Endothelial cell of hepatic sinusoid (primary cell): ENCODE measurements at regions not wholly inside any gene's neighbourhood (a gene's known extent, or its start where the extent isn't known, plus 50 kb on each side); places are given as distances from the start of the nearest gene placed in this dataset.

Experiments used
- in situ Hi-C: cut with HindIII; loops from 2 replicates; pipeline ENCODE4 v1.10.0; 2017; ENCODE audit warnings: low sequenced_read_pairs

DNA sequence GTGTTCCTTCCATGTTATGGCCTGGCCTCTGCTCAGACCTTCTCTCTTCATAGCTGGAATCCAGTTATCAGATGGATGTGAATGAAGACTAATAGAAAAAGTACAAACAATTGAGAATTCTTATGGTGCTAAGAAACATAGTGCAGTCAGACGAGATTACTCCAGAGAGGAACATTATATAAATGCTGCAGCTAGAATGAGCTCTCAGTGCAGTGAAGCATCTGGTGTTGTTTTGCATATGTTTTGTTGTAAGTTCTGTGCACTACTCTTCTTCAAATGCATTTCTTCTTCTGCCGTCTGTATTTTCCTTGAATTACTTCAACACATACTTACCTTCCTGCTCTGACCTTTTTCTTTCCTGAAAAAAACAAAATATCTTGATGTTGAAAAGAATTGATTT lies 602.4 kb upstream of the CDH18 start:
- in situ Hi-C loops = no loop called here

DNA sequence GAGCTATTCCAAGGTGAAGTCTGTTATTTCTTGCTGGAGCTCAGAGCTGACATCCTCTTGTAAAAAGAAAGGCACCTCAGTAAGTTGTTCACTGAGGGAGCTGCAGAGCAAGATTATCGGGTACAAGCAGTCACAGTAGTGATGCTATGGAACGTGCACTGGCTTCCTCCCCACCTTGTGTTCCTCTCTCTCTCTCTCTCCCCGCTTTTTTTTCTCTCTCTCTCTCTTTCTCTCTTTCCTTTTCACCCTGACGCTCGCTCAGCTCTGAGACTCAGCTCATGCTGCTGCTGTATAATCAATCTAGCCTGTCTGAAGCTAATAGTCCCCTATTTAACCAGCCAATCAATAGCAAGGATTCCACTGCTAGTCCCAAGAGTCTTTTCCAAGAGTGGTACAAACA lies 587.6 kb upstream of the CDH18 start:
- in situ Hi-C loops = no loop called here

DNA sequence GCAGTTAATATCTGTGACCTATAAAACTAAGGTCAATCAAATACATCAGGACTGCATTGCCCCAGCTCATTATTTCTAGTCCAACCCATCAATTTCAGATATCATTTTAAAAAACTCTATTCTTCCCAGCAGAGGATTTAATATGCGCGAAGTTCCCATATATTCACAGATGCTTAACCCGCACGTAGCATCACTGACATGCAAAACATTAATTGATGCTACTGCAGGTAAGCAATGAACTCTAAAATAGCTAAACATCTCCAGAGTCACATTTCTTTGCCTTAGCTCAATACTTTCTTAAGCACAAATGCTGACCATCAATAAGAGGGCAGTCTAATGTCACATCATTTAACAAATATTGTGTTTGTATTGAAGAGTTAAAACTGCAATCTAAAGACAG lies 586.6 kb upstream of the CDH18 start:
- in situ Hi-C loops = no loop called here

DNA sequence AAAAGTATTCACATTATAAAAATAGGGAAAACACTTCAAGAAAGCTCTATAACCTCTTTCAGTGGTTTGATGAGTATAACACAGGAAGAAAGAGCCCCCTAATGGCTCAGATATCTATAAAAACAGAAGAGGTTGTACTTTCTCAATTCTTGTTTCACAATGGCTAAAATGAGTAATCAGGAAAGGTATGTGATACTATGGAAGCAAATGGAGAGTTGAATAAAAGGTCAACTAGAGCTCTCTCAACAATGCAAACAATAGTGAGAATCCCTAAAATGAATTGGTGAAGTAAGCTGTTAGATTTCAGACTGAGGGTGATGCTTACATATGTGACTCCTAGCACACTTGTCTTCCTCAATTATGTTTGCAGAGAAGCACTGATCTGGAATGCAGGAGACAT lies 584.6 kb upstream of the CDH18 start:
- in situ Hi-C loops = no loop called here

- in situ Hi-C loops = no loop called here
Measured at GRCh38 chr5:20570486-20570885, 582.5 kb upstream of the CDH18 start.

DNA sequence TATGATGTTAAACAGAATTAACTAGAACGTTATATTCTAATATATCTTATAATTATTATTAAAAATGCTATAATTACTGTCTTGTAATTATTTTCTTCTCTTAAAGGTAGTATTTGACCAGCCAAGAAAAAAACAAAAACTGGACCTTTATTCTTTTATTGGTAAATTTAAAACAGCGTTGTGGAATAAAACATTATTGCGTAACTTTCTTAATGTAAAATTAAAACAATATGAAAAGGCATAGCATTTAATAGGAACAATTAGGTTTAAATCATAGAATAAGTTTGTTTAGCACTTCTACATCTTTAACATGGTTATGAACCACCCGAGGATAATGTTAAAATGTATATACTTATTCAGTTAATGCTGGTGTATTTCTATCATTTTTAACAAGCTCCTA lies 574.5 kb upstream of the CDH18 start:
- in situ Hi-C loops = no loop called here

DNA sequence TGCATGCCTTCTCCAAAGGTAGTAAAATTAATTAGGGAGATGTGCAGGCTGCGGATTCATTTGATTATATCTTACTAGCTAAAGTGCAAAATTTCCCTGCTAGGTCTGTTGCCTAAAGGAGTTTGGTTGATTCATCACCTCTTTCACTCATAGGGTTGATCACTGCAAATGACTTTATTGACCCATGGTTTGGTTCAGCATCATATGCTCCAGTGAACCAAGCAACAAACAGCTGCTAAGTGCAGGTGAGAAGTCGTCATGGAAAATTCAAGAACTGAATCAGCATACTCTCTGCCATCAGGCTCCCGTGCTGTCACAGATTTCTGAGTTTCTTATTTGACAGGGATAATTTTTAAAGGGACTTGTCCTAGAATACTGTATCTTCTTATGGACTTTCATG lies 571.8 kb upstream of the CDH18 start:
- in situ Hi-C loops = no loop called here

DNA sequence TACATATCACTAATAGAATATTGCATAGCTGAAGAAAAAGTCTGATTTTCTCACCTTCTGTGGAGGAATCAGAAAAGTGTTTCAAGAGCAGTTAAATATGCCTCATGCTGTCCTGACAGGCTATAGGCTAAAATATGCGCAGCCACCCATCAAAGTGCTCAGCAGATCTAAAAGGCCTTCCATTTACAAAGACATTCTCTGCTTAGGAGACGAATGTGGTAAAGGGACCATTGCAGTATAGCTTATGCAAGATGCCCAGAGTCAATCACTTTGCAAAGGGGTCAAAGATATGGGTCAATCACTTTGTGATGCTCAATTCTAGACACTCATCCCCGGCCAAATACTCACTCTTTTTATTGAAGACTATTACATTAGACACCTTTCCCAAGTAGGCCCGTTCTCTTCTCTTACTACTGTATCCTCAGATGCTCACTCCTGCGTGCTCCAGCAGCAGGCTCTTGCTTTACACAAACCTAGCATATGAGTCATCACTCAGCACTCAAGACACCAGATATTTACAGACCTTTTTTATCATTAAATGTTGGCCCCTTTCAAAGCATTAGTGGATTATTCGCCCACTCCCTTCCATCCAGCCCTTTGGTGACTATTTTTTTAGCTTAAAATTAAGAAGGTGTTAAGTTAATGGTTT lies 568.2 kb upstream of the CDH18 start:
- in situ Hi-C loops = no loop called here

DNA sequence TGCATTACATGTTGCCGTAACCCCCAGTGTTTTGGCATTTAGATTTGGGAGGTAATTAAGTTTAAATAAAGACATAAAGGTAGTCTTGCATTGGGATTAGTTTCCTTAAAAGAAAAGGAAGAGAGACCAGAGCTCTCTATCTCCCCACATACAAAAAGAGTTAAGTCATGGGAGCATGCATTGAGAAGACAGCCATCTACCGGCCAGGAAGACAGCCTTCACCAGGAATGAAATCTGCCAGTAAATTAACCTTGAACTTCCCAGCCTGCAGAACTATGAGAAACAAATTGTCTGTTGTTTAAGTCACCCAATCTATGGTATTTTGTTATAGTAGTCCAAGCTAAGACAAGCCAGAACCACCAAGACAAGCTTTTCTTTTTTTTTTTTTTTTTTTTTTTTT lies 567.0 kb upstream of the CDH18 start:
- in situ Hi-C loops = no loop called here

DNA sequence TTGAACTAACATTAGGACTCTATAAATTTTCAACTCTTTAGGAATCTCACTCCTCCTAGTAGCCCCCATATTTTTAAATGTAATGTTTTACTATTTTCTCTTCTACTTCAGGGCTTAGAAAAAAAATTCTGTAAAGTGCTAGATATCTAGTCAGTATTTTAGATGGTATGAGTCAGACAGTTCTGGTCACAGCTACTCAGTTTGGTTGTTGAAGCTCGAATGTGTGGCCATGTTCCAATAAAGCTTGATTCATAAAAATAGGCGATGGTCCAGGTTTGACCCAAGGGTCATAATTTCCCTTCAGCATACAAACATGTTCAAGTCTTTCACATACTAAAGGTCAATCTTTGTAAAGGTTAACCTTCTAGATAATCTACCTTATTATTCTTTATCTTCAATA lies 566.0 kb upstream of the CDH18 start:
- in situ Hi-C loops = no loop called here

DNA sequence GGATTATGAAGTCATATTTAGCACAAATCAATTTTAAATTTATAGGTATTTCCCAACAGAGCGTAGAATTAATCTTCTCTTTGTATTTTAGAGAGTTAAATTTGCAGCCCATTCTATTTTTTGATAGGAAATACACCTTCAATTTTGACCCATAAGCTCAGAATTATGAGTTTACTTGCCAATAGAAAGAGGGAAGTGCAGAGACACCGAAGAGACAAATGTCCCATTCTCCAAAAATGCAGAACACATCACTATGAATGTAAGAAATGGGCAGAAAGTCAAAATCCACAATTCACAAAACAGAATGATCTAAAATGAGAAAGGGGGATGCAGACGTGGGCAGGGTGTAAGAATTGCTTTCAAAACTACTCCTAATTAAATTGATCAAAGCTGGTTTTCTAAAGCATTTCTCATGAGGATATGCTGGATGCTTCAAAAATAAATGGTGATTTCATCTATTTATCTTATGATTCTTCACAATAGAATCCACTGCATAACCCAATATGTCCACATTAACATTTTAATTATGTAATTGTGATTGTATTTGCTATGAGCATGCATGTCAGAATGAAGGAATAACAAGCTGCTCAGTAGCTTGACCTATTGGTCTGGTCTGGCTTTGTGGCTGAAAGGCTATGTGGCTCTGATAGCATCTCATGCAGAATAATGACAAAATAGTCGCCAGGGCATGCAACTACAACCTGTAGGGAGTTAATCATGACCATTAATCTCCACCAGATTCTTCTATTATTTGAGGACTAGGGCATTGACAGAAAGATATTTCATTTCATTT lies 550.1 kb upstream of the CDH18 start:
- in situ Hi-C loops = no loop called here

GRCh38 chr5:20536813-20537212 lies 548.8 kb upstream of the CDH18 start:
- in situ Hi-C loops = no loop called here

DNA sequence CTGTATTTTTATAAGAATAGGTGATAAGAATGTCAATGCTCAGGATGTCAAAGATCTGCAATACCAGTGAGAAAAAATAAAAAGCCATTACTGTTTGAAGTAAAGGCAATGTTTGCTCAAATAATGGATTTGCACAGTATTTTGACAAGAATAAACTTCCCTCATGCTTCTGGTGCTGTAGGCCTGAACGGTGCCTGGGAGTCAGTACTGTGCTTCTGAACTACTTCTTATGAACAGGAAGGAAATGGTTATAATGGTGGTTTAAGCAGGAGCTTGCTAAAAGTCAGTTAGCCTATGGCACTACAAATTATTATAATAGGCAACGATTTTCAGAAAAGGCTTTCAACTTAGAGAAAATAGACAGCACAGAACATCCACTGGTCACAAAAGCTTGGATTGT lies 548.3 kb upstream of the CDH18 start:
- in situ Hi-C loops = no loop called here

GRCh38 chr5:20528471-20528870 lies 540.5 kb upstream of the CDH18 start:
- in situ Hi-C loops = no loop called here

- in situ Hi-C loops = no loop called here
Measured at GRCh38 chr5:20524991-20525529, 537.1 kb upstream of the CDH18 start.

GRCh38 chr5:20522905-20523482 lies 535.0 kb upstream of the CDH18 start:
- in situ Hi-C loops = no loop called here

DNA sequence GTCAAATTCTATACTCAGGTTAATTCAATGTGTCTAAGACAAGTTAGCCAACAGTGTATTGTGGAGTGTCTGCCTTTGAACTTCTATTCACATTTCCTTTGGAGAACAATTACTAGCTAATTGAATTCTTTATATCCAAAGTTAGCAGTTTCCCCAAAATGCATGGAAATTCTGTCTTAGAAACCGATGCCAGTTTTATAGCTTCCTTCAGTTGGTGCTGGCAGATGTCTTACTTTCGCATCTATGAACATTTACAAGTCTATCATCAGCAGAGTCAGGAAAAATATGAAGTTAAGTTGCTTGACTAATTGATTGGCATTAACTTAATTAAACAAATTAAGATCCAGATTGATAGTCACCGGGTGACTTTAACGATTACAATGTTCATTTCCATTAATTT lies 527.6 kb upstream of the CDH18 start:
- in situ Hi-C loops = no loop called here

- in situ Hi-C loops = no loop called here
Measured at GRCh38 chr5:20514145-20514544, 526.1 kb upstream of the CDH18 start.

DNA sequence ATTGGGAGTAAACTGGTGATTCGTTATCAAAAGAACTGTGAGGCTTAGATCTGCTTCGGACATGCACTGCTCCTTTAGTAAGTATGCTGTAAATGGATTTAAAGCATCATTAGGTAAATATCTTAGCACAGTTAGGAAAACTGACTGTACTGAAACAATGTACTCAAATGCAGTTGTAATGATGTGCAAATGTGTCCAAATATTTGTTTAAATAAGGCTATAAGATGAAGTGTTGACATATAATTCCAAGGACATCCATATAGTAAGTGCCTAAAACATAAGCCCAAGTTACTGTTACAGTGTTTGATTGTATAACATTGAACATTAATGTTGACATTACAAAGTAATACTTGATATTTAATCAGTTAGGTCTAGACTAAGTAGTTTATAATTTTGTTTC lies 512.5 kb upstream of the CDH18 start:
- in situ Hi-C loops = no loop called here

DNA sequence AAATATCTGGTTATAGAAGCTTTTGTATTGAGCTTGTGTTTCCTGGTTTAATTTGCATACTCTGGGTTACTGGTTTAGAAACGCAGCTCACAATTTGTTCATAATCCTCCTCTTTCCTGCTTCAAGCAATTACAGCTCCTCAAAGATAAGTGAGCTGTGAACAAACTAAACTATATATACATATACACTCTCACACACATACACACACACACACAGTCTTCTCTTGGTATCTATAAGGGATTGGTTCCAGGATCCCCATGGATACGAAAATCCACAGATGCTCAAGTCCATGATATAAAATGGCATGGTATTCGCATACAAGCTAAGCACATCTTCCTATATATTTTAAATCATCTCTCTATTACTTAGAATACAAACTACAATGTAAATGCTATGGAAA lies 510.9 kb upstream of the CDH18 start:
- in situ Hi-C loops = no loop called here

DNA sequence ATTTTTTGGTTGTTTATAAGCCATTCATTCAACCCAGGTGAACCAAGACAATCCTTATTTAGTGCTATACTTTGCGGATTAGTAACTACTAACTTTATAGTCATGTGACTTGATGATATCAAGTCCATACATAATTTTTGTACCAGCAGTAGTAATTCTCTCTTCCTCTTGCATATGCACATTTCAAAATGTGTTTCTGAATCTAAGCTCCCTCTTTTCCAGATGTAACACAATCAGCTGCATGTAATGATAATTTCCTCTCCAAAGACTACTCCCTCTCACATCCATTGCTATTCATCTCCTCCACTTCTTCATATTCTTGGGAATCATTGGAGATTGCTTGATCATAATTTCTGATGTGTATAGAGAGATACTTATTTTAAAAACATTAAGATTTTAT lies 510.1 kb upstream of the CDH18 start:
- in situ Hi-C loops = no loop called here

DNA sequence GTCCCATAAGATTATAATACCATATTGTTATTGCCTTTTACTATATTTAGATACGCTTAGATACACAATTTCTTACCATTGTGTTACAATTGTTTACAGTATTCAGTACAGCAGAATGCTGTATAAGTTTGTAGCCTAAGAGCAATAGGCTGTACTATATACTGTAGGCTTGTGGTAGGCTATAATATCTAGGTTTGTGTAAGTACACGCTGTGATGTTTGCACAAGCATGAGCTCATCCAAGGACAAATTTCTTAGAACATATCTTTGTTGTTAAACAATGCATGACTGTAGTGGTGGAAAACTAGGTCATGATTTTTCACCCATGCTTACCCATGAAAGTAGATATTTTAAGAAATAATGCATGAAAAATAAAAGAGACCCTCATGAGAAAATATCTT lies 509.4 kb upstream of the CDH18 start:
- in situ Hi-C loops = no loop called here
